HG03342 (cell line): ENCODE measurements at regions not wholly inside any gene's neighbourhood (a gene's known extent, or its start where the extent isn't known, plus 50 kb on each side); places are given as distances from the start of the nearest gene placed in this dataset.
"Not testable (repeated sequence)": the region's sequence is repeated elsewhere in the genome, so short reads cannot be mapped to it uniquely, and the experiment has no call there.

Source experiments
- ATAC-seq: cut with Tn5 transposase; IDR thresholded peaks from one replicate; pipeline ENCODE4 v1.9.1; 2021; ENCODE audit warnings: mild to moderate bottlenecking, moderate library complexity; ENCODE audit not compliant: unreplicated experiment

- no peak for ATAC-seq
Measured at GRCh38 chr17:33927732-33928133, 327.4 kb upstream of the CCL2 start.

GRCh38 chr17:33929181-33929724 lies 325.8 kb upstream of the CCL2 start:
- no peak for ATAC-seq

- ATAC-seq: not testable (repeated sequence)
Measured at GRCh38 chr17:33931148-33931814, 323.8 kb upstream of the CCL2 start.

GRCh38 chr17:33932996-33933395 lies 322.1 kb upstream of the CCL2 start:
- no peak for ATAC-seq

- no peak for ATAC-seq
Measured at GRCh38 chr17:33933576-33933975, 321.5 kb upstream of the CCL2 start.

- ATAC-seq: no peak
Measured at GRCh38 chr17:33934696-33935095, 320.4 kb upstream of the CCL2 start.

GRCh38 chr17:33935822-33936221 lies 319.3 kb upstream of the CCL2 start:
- ATAC-seq: no peak

- no peak for ATAC-seq
Measured at GRCh38 chr17:33936764-33937163, 318.3 kb upstream of the CCL2 start.

- ATAC-seq: no peak
Measured at GRCh38 chr17:33939959-33940358, 315.1 kb upstream of the CCL2 start.

- no peak for ATAC-seq
Measured at GRCh38 chr17:33940769-33941370, 314.2 kb upstream of the CCL2 start.

- no peak for ATAC-seq
Measured at GRCh38 chr17:33941744-33942143, 313.3 kb upstream of the CCL2 start.

- ATAC-seq: no peak
Measured at GRCh38 chr17:33942414-33942813, 312.7 kb upstream of the CCL2 start.

GRCh38 chr17:33944412-33944811 lies 310.7 kb upstream of the CCL2 start:
- no peak for ATAC-seq

GRCh38 chr17:33944826-33945225 lies 310.3 kb upstream of the CCL2 start:
- no peak for ATAC-seq

GRCh38 chr17:33945646-33946546 lies 309.2 kb upstream of the CCL2 start:
- ATAC-seq: no peak

- no peak for ATAC-seq
Measured at GRCh38 chr17:33947762-33948161, 307.3 kb upstream of the CCL2 start.

- ATAC-seq: no peak
Measured at GRCh38 chr17:33948309-33948708, 306.8 kb upstream of the CCL2 start.

- no peak for ATAC-seq
Measured at GRCh38 chr17:33949100-33949499, 306.0 kb upstream of the CCL2 start.

- no peak for ATAC-seq
Measured at GRCh38 chr17:33950061-33950460, 305.0 kb upstream of the CCL2 start.

- no peak for ATAC-seq
Measured at GRCh38 chr17:33952425-33952824, 302.7 kb upstream of the CCL2 start.

- ATAC-seq: no peak
Measured at GRCh38 chr17:33954597-33954996, 300.5 kb upstream of the CCL2 start.

- no peak for ATAC-seq
Measured at GRCh38 chr17:33955461-33955860, 299.6 kb upstream of the CCL2 start.
